Adrenal gland (tissue), 9 donors: ENCODE measurements at regions not wholly inside any gene's neighbourhood (a gene's known extent, or its start where the extent isn't known, plus 50 kb on each side); places are given as distances from the start of the nearest gene placed in this dataset.

Source experiments
- DNase-seq, 7 donors: peaks; one replicate each; pipeline ENCODE4 v3.0.0-alpha.2; 2019 to 2020
- H3K27ac ChIP-seq, 5 donors: fragments of 200-600 bp; sonication (generic) in 4 of 5; 1 replicate in 3 of 5; 2 replicates in 2 of 5; pipeline versions ENCODE4 v1.5.1 to v1.8.0; 2016 to 2020; ENCODE audit warnings: mild to moderate bottlenecking in 1 of 5
- H3K27me3 ChIP-seq: fragments of 200-600 bp; 2 replicates; pipeline ENCODE4 v1.8.0; 2021
- H3K36me3 ChIP-seq, 2 donors: fragments of 200-600 bp; replicated peaks in 1 of 2; 1 replicate in 1 of 2; 2 replicates in 1 of 2; pipeline versions ENCODE4 v1.5.1 to v1.8.0; 2018 to 2022
- H3K4me1 ChIP-seq, 2 donors: fragments of 200-600 bp; replicated peaks in 1 of 2; 1 replicate in 1 of 2; 2 replicates in 1 of 2; pipeline versions ENCODE4 v1.5.1 to v1.8.0; 2018 to 2021
- H3K4me3 ChIP-seq, 4 donors: fragments of 200-600 bp; sonication (generic) in 3 of 4; one replicate each; pipeline ENCODE4 v1.5.1; 2016 to 2018
- H3K9me3 ChIP-seq, 3 donors: fragments of 200-600 bp; sonication (generic) in 1 of 3; replicated peaks in 1 of 3; 1 replicate in 2 of 3; 2 replicates in 1 of 3; pipeline versions ENCODE4 v1.5.1 to v1.8.0; 2016 to 2021
- POLR2A ChIP-seq, 2 donors: fragments of 450-650 bp; IDR thresholded peaks; one replicate each; pipeline ENCODE4 v1.6.1; 2017; ENCODE audit warnings: antibody characterized with exemption in 2 of 2, mild to moderate bottlenecking in 2 of 2, moderate library complexity in 1 of 2
- WGBS, 4 donors: extraction: QIAGEN DNeasy Blood & Tissue Kit in 2 of 4; methylation state at CpG; one replicate each; pipeline versions ENCODE4 v1.1.5 to v1.1.7; 2013 to 2017; 5-methylcytosine and 5-hydroxymethylcytosine counted together
- intact Hi-C, 2 donors: fragments of 100-400 bp; cut with DNase I; formaldehyde crosslinking; loops; one replicate each; pipeline versions ENCODE4 v1.14.1 to v1.15.0; 2022 to 2023
- TF ChIP-seq, protein P1 (sequence below), 6 experiments: fragments of 450-650 bp in 4 of 6; fragments of 200-600 bp in 2 of 6; sonication (generic) in 1 of 6; IDR thresholded peaks; 1 replicate in 5 of 6; 2 replicates in 1 of 6; pipeline versions ENCODE4 v1.5.1 to v1.8.0; 2016 to 2021; ENCODE audit warnings: antibody characterized with exemption in 6 of 6, mild to moderate bottlenecking in 2 of 6, moderate library complexity in 1 of 6
- donor health status: healthy with polysubstance abuse.
- donor health status: Bipolar disorder and iron deficiency.
- donor health status: DM: yes; HTN: yes; CAD: no.
- donor health status: DM: no; HTN: no; CAD: no.
- donor health status: DM: no; HTN: no; CAD: no.

DNA sequence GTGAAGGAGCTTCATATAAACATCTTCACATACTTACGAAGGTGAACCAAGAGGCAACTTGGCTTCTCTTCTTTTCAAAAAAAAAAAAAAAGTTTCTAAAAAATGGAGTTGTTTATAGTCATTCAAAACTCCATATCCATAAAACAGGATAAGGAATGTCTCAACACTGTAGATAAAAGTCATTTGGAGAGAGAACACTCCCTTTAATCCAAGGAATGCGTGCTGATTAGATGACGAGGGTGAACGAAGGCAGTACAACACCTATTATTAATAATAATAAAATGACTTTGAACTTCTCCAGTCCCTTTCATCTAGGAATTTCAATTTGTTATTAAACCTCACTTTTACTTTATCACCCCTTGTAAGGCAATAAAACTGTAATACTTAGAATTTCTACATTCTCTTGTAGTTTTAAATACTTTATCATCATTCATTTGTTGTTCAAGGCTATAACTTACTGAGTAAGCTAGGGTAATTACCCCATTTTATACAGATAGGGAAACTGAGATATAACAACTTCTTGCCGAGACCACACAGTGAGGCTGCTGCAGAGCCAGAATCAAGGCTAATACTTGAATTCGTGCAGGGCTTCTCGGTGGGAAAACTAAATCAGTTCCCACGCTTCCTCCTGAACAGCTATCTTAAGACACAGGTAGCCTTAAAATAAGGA, 377.1 kb downstream of the EFNA5 start:
- Histone ChIP-seq H3K4me1 (no peaks in the 10 kb centered on the region), H3K9me3 (no peaks in the 10 kb centered on the region), H3K36me3 (no peaks in the 10 kb centered on the region), H3K27ac (no peak overlapping the region), H3K4me3 (no peak overlapping the region), H3K27me3 (no peaks in the 10 kb centered on the region)
- no peak for TF ChIP-seq POLR2A (IDR thresholded peaks at IDR 0.05)
- TF ChIP-seq, protein P1, sequence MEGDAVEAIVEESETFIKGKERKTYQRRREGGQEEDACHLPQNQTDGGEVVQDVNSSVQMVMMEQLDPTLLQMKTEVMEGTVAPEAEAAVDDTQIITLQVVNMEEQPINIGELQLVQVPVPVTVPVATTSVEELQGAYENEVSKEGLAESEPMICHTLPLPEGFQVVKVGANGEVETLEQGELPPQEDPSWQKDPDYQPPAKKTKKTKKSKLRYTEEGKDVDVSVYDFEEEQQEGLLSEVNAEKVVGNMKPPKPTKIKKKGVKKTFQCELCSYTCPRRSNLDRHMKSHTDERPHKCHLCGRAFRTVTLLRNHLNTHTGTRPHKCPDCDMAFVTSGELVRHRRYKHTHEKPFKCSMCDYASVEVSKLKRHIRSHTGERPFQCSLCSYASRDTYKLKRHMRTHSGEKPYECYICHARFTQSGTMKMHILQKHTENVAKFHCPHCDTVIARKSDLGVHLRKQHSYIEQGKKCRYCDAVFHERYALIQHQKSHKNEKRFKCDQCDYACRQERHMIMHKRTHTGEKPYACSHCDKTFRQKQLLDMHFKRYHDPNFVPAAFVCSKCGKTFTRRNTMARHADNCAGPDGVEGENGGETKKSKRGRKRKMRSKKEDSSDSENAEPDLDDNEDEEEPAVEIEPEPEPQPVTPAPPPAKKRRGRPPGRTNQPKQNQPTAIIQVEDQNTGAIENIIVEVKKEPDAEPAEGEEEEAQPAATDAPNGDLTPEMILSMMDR (IDR thresholded peaks at IDR 0.05) = no peak
- 57 to 68% (median 58%) methylated on average over 8 of the region's 8 CpGs for WGBS, 4 donors
- intact Hi-C loops = no loop called here
- no peak for DNase-seq

DNA sequence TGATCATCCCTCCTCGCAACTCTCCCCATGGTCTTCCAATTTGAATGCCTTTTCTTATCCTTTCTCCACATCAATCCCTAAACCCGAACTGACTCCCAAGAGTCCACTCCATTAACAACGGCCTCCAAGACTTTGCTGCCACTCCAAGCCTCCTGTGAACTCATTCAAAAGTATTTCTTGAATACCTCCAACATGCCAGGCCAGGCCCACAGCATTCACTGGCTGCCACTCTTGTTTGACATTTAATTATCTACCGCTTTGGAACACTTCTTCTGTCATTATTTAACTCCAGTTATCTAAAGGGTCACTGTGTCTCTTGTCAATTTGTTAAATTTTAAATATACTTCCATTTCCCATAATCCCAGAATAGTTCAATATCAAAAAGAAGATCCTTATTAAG, 378.9 kb downstream of the EFNA5 start:
- Histone ChIP-seq H3K27ac (no peak overlapping the region), H3K9me3 (no peaks in the 10 kb centered on the region), H3K27me3 (no peaks in the 10 kb centered on the region), H3K36me3 (no peaks in the 10 kb centered on the region), H3K4me1 (no peaks in the 10 kb centered on the region), H3K4me3 (no peak overlapping the region)
- intact Hi-C loops = no loop called here
- no peak for DNase-seq
- 86 to 90% (median 88%) methylated on average over 4 of the region's 4 CpGs for WGBS, 4 donors
- TF ChIP-seq, protein P1 (IDR thresholded peaks at IDR 0.05) = no peak
- TF ChIP-seq POLR2A (IDR thresholded peaks at IDR 0.05) = no peak

DNA sequence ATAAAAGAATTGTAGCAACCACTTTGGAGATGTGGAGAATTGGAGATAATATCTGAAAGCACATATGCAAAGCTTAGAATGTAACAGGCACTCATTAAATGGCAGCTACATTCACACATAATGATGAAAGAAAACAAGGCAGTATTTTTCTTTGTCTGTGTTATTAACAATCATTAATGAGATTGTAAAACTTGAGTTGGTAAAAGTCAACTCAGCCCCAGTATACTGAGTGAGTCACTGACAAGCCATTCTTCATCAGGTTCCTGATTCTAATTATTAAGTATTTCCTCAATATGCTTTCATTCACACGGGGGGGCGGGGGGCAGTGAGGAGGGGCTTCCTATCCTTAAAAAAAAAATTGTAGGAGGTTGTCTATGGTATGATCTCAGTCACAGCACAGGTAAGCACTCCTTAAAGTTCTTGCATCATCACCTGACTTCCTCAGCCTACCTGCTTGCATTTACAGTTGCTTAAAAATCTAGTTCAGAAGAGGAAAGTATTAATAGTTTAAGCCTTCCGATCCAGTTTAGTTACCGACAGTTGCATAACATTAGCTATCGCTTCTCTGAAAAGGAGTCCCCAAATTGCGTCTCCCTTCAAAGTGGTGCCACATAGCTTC, 379.8 kb downstream of the EFNA5 start:
- DNase-seq = no peak
- Histone ChIP-seq H3K36me3 (no peaks in the 10 kb centered on the region), H3K27ac (no peak overlapping the region), H3K9me3 (no peaks in the 10 kb centered on the region), H3K27me3 (no peaks in the 10 kb centered on the region), H3K4me1 (no peaks in the 10 kb centered on the region), H3K4me3 (no peak overlapping the region)
- intact Hi-C loops = no loop called here
- TF ChIP-seq, protein P1 (IDR thresholded peaks at IDR 0.05) = no peak
- no peak for TF ChIP-seq POLR2A (IDR thresholded peaks at IDR 0.05)
- WGBS, 4 donors = 70 to 83% (median 74%) methylated on average over 6 of the region's 6 CpGs

GRCh38 chr5:107289030-107289714, 381.6 kb downstream of the EFNA5 start:
- H3K4me3 ChIP-seq = no peak overlapping the region
- no peaks in the 10 kb centered on the region for H3K36me3 ChIP-seq
- TF ChIP-seq, protein P1 (IDR thresholded peaks at IDR 0.05) = no peak
- no peak for TF ChIP-seq POLR2A (IDR thresholded peaks at IDR 0.05)
- no peak overlapping the region for H3K27ac ChIP-seq
- WGBS, 4 donors = 73 to 89% (median 84%) methylated on average over 4 of the region's 4 CpGs
- intact Hi-C loops = no loop called here
- no peaks in the 10 kb centered on the region for H3K4me1 ChIP-seq
- no peak for DNase-seq
- H3K27me3 ChIP-seq = no peaks in the 10 kb centered on the region
- no peaks in the 10 kb centered on the region for H3K9me3 ChIP-seq
